NCI-H2107 (cell line): ENCODE measurements at regions not wholly inside any gene's neighbourhood (a gene's known extent, or its start where the extent isn't known, plus 50 kb on each side); places are given as distances from the start of the nearest gene placed in this dataset.

Experiments
- DNase-seq: peaks from one replicate; lab custom pipeline; 2025; lab: John Stamatoyannopoulos, UW

DNA sequence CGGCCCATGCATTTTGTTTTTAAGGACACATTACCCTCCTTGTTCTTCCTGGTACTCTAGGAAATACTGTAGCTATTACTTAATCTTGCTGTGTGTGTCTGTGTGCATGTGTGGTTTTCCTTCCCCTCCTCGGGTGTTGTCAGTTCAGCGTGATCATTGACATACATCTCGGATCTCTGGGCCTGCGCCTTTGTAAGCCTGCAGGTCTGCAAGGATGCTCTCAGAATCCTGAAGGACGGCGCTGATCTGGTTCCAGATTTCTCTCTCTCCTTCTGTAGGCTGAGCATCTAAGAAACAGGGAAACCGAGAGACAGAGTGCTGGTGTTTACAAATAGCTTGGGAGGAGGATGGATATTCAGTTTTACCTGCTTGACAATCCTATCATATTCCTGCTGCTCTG lies 100.2 kb downstream of the CYRIA start:
- no peak for DNase-seq

GRCh38 chr2:16561676-16562075 lies 104.0 kb downstream of the CYRIA start:
- no peak for DNase-seq

DNA sequence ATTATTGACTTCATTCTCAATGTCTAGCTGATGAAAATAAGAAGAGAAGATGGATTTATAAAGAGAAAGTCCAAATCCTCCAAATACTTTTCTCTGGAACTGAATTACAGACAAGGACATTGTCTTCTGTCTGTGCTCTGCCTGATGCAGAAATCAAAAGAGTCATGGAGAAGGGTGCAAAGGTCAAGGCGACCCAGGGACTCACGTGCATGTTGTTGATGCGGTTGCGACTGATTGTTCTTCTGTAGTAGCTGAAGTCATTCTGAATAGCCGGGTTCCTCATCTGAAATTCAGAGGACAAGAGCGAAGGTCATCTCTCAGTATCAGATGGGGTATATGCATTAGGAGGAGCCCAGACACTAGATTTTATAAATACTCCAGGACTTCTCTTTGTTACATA lies 104.4 kb downstream of the CYRIA start:
- DNase-seq = no peak

- DNase-seq = no peak
These were observed 106.2 kb downstream of the CYRIA start for GRCh38 chr2:16559278-16560067.

DNA sequence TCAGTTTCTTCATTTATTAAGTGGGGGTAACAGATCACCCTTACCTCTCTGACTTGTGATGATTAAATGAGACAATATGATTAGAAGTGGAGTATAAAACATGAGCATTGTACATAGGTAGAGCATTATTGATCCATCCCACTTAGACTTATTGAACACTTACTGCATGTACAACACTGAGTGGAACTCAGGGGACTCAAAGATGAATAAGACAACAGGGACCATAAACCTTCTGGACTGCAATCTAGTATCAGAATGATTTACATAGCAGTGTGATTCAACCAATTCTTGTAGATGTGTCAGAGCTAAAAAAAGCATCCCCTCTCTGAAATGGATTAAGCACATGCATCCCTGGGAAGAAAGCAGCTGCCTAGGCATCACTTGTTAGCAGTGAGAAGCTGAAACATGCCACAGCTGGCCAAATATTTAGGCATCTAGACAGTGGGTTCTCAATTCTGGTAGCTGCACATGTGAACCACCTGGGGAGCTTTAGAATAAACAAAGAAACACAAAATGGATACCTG lies 111.5 kb downstream of the CYRIA start:
- no peak for DNase-seq

- DNase-seq = no peak
These were observed 112.4 kb downstream of the CYRIA start for GRCh38 chr2:16553226-16553625.

DNA sequence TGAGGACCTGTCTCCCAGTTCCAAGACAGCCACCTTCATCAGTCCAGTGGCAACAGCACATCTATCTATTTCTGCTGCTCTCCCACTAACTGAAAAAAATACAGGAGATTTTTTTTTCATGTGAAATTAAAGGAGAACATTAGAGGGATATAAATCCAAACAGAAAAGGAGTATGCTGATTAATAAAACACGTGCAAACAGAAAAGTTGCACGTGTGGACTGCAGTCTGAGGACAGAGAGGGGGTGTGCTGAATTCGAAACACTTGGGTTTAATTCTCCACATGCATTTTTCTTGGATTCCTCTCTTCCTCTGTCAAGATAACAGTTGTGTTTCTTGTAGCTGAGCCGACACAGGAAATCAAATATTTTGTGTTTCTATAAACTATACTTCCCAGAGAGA lies 113.4 kb downstream of the CYRIA start:
- DNase-seq = no peak

- DNase-seq = no peak
These were observed 117.6 kb downstream of the CYRIA start for GRCh38 chr2:16548036-16548435.

- no peak for DNase-seq
These were observed 119.4 kb downstream of the CYRIA start for GRCh38 chr2:16546128-16546754.

DNA sequence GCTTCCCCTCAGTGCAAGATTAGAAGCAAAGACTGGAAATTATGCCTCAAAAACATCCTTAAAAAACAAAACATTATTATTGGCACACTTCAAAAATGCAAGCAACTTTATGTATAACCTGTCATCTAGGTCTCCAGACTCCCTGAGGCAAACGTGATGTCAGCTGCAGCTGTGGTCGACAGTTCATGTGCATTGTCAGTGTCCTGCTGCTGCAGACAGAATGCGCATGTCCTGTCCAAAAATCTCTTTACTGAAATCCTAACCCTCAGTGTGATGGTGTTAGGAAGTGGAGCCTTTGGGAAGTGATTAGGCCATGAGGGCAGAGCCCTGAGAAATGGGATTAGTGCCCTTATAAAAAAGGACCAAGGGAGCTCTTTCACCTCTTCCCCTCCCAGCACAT lies 126.9 kb downstream of the CYRIA start:
- no peak for DNase-seq

DNA sequence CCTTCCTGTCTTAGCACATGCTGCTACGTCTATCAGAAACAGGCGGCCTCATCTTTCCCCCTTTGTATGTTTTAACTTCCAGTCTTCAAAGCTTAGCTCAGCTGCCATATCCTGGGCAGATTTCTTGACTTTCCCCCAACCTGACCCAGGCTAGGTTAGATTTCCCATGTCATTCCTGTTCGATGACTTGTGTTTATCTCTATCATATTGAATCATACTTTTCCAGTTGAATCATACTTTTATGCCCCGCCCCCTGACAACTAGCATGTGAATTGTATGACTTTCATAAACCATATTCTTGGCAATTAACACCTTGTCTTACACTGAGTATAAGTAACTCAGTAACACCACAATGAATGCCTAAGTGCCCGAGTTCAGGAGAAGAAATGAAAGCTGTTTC lies 128.3 kb downstream of the CYRIA start:
- DNase-seq = no peak

DNA sequence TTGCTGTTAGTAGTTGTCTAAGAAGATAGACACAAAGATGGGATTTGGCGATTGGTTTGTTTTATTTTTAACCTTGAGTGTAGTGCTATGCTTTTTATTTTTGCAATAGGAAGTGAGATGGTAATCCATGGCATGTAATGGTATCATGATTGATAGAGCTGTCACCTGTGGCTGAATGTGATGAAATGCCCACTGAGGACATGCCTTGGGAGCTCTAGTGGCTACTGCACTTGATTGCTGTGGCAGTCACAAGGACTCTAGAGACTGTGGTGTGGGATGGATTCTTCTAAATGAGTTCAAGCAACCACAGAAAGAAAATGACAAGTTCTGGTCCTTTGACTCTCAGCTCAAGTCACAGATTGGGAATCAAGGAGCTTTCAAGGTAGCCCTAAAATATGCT lies 139.4 kb downstream of the CYRIA start:
- DNase-seq = no peak

DNA sequence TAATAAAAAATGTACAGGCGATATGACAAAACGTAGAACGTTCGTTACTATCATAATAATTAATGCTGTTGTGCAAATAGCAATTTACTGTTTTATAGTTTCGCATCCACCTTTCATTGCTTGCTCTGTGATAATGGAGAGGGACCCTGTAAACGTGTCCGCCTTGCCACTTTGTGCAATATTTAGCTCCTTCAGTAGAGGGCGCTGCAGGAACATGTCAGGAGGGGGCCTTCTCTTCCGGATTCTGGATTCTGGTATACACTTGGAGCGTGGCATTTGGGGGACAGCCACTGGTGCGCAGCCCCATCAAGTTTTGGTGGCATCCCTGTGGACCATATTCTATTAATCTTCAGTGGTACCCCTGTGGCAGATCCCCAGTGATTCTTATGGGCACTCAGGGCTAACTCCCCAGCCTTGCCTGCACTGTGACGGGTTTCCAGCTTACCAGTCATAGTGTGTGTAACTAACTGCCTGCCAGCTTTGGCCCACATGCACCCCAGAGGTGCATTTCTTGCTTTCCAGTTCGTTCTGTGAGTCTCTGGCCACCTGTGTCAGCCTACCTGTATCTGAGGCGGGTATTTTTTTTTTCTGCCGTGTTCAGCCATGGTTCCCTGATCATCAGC lies 140.3 kb downstream of the CYRIA start:
- no peak for DNase-seq

DNA sequence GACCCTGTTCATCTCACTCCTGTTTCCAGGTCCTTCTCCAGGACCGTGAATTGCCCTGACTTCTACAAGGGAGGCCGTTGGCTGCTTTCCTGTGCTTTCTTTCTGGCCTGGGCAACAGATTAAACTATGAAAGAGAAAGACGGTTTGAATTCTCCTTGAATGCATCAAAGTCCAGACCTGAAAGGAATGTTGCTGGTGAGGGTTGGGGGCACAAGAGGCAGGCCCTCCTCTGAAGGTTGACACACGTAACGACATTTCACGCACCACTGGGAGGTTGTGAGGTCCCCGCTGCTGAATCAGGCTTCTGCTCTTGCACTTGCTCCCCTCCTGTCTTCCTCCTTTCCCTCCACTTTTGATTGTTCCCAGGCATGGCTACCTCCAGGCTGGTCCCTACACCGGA lies 141.9 kb downstream of the CYRIA start:
- DNase-seq = no peak

GRCh38 chr2:16522031-16522831 lies 143.4 kb downstream of the CYRIA start:
- DNase-seq = no peak

- DNase-seq = no peak
These were observed 144.7 kb downstream of the CYRIA start for GRCh38 chr2:16520891-16521290.

GRCh38 chr2:16515696-16516095 lies 149.9 kb downstream of the CYRIA start:
- DNase-seq = no peak

DNA sequence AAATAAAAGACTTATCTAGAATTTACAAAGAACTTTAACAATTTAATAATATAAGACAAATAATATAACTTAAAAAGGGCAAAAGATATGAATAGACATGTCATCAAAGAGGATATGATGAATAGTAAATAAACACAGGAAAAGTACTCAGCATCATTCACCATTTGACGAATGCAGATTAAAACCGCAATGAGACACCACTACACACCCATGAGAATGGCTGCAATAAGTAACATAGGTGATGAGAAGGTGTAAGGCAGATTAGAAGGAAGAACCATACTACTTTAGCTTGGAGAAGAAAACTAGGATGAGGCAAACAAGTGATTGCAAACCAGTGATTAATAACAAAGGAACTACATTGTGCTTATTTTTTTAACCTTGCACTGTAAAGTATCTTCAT lies 152.0 kb downstream of the CYRIA start:
- no peak for DNase-seq

GRCh38 chr2:16511041-16511440 lies 154.6 kb downstream of the CYRIA start:
- no peak for DNase-seq

DNA sequence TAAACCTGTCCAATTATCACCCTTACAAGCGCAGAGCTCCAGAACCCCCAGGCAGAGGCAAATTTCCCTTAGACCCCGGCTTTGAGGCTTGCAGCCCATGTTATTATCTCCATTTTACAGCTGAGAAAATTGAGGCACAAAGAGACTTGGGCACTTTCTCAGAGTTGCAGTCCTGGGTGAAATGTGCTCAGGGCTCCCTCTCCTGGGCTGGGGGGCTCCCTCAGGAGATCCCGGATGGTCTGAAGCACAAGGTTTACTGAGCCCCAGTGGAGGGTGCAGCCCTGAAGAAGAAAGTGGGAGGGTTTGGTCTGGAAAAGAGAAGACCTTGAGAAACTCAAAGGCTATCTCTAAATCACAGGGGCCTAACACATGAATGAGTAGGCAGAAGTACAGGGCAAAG lies 156.6 kb downstream of the CYRIA start:
- DNase-seq = no peak

GRCh38 chr2:16508490-16508851 lies 157.2 kb downstream of the CYRIA start:
- DNase-seq = no peak
